Kidney epithelial cell (primary cell): ENCODE measurements at regions not wholly inside any gene's neighbourhood (a gene's known extent, or its start where the extent isn't known, plus 50 kb on each side); places are given as distances from the start of the nearest gene placed in this dataset.
"Not testable (repeated sequence)": the region's sequence is repeated elsewhere in the genome, so short reads cannot be mapped to it uniquely, and the experiment has no call there.

Experiments used
- DNase-seq: peaks from one replicate; pipeline ENCODE4 v3.0.0-alpha.2; 2010; ENCODE audit warnings: low read depth
- H3K27me3 ChIP-seq: 2 replicates; pipeline ENCODE4 v1.6.0; 2011; ENCODE audit warnings: low read length; ENCODE audit not compliant: control insufficient read depth, insufficient read depth
- H3K36me3 ChIP-seq: 2 replicates; pipeline ENCODE4 v1.5.1; 2011; ENCODE audit warnings: low read length; ENCODE audit not compliant: control insufficient read depth, insufficient read depth
- H3K4me3 ChIP-seq: 2 replicates; pipeline ENCODE4 v1.5.1; 2011; ENCODE audit warnings: low read depth, mild to moderate bottlenecking, control low read depth, low read length
- TF ChIP-seq, protein P1 (sequence below): IDR thresholded peaks from 2 replicates; pipeline ENCODE4 v1.5.1; 2011; ENCODE audit warnings: mild to moderate bottlenecking, moderate library complexity, low read length, control low read depth, inconsistent platforms; ENCODE audit not compliant: insufficient read depth, poor library complexity, severe bottlenecking

- no peaks in the 10 kb centered on the region for H3K36me3 ChIP-seq
- H3K4me3 ChIP-seq = no peak overlapping the region
- TF ChIP-seq, protein P1, sequence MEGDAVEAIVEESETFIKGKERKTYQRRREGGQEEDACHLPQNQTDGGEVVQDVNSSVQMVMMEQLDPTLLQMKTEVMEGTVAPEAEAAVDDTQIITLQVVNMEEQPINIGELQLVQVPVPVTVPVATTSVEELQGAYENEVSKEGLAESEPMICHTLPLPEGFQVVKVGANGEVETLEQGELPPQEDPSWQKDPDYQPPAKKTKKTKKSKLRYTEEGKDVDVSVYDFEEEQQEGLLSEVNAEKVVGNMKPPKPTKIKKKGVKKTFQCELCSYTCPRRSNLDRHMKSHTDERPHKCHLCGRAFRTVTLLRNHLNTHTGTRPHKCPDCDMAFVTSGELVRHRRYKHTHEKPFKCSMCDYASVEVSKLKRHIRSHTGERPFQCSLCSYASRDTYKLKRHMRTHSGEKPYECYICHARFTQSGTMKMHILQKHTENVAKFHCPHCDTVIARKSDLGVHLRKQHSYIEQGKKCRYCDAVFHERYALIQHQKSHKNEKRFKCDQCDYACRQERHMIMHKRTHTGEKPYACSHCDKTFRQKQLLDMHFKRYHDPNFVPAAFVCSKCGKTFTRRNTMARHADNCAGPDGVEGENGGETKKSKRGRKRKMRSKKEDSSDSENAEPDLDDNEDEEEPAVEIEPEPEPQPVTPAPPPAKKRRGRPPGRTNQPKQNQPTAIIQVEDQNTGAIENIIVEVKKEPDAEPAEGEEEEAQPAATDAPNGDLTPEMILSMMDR = no peak
- no peaks in the 10 kb centered on the region for H3K27me3 ChIP-seq
- no peak for DNase-seq
Measured at GRCh38 chr21:31589820-31590219, 69.7 kb upstream of the SOD1 start.

GRCh38 chr21:31586118-31586517, 73.4 kb upstream of the SOD1 start:
- H3K27me3 ChIP-seq = no peaks in the 10 kb centered on the region
- no peaks in the 10 kb centered on the region for H3K36me3 ChIP-seq
- H3K4me3 ChIP-seq = no peak overlapping the region
- DNase-seq = no peak
- TF ChIP-seq, protein P1 = no peak

- H3K36me3 ChIP-seq, DNase-seq, H3K27me3 ChIP-seq, H3K4me3 ChIP-seq: not testable (repeated sequence)
Measured at GRCh38 chr21:31583937-31584336, 75.6 kb upstream of the SOD1 start.

DNA sequence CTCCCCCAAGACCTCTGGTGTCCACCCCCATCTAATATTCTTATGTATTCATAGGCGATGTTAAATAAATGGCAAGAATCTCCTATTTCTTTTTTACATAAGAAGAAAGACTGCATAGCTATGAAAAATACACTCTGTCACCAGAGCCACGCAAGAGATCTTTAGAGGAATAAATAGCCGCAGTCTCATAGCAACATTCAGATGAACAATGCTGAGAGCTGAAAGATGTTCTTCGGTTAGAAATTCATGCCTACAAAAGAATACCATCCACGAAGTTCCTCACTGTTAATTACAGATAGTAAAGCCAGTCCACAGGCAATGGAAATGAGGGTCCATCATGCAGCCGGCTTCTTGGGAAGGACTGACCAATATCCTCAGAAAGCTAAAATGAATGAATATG, 76.0 kb upstream of the SOD1 start:
- no peaks in the 10 kb centered on the region for H3K27me3 ChIP-seq
- no peaks in the 10 kb centered on the region for H3K36me3 ChIP-seq
- TF ChIP-seq, protein P1 = no peak
- no peak for DNase-seq
- no peak overlapping the region for H3K4me3 ChIP-seq

GRCh38 chr21:31580866-31581276, 78.6 kb upstream of the SOD1 start:
- TF ChIP-seq, protein P1 = peak; percentile 87
- no peak overlapping the region for H3K4me3 ChIP-seq
- no peak for DNase-seq
- no peaks in the 10 kb centered on the region for H3K36me3 ChIP-seq
- H3K27me3 ChIP-seq = no peaks in the 10 kb centered on the region

GRCh38 chr21:31577271-31577670, 82.2 kb upstream of the SOD1 start:
- Histone ChIP-seq H3K27me3 (no peaks in the 10 kb centered on the region), H3K36me3 (no peaks in the 10 kb centered on the region), H3K4me3 (no peak overlapping the region)
- DNase-seq = no peak
- TF ChIP-seq, protein P1 = no peak
